Thyroid gland (tissue), 4 donors: ENCODE measurements at regions not wholly inside any gene's neighbourhood (a gene's known extent, or its start where the extent isn't known, plus 50 kb on each side); places are given as distances from the start of the nearest gene placed in this dataset.

Experiments used
- POLR2A ChIP-seq, 2 donors: fragments of 450-650 bp; IDR thresholded peaks; one replicate each; pipeline ENCODE4 v1.6.1; 2017; ENCODE audit warnings: antibody characterized with exemption in 2 of 2, mild to moderate bottlenecking in 2 of 2, moderate library complexity in 1 of 2
- TF ChIP-seq, protein P1 (sequence below), 6 experiments: fragments of 200-600 bp in 3 of 6; fragments of 450-650 bp in 3 of 6; sonication (generic) in 3 of 6; IDR thresholded peaks; one replicate each; pipeline ENCODE4 v1.5.1; 2016 to 2019; ENCODE audit warnings: antibody characterized with exemption in 6 of 6, mild to moderate bottlenecking in 2 of 6, inconsistent platforms in 1 of 6, moderate library complexity in 1 of 6

DNA sequence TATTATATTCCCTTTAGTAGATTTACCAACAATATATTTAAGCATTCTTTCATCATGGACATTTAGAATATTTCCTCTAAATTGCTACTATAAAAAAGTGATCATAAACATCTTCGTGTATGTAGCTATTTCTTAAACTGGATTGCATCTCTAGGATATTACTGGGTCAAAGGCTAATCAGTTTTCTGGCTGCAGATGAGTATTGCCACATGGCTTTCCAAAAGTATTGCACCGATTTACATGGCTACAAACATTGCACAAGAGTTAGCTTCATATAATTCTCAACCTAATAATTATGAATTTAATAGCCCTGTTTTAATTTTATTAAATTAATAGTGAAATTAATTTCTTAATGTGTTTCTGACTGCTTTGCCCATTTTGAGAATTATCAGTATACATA, 183.4 kb downstream of the DMRT2 start:
- TF ChIP-seq, protein P1, sequence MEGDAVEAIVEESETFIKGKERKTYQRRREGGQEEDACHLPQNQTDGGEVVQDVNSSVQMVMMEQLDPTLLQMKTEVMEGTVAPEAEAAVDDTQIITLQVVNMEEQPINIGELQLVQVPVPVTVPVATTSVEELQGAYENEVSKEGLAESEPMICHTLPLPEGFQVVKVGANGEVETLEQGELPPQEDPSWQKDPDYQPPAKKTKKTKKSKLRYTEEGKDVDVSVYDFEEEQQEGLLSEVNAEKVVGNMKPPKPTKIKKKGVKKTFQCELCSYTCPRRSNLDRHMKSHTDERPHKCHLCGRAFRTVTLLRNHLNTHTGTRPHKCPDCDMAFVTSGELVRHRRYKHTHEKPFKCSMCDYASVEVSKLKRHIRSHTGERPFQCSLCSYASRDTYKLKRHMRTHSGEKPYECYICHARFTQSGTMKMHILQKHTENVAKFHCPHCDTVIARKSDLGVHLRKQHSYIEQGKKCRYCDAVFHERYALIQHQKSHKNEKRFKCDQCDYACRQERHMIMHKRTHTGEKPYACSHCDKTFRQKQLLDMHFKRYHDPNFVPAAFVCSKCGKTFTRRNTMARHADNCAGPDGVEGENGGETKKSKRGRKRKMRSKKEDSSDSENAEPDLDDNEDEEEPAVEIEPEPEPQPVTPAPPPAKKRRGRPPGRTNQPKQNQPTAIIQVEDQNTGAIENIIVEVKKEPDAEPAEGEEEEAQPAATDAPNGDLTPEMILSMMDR (IDR thresholded peaks at IDR 0.05), result no peak
- TF ChIP-seq POLR2A (IDR thresholded peaks at IDR 0.05), result no peak
